ENCODE measurements at regions not wholly inside any gene's neighbourhood (a gene's known extent, or its start where the extent isn't known, plus 50 kb on each side); places are given as distances from the start of the nearest gene placed in this dataset.

DNA sequence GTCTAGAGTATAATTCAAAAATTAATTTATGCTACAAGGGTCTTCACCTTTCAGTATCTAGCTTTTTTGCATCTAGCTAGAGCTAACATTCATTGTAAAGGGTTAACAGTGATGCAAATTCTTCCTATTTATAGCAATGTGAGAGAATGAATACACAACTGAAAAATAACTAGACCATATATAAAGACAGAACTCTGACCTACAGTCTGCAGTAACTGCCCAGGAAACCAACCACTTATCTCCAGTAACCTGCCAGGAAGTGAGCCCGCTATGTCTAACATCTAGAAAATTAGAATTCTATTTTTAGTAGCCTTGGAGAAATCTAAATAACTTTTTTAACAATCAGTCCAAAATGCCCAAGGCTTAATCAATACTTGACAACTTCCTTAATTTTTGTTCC, 1021.9 kb downstream of the LRFN5 start:
- Histone ChIP-seq H3K4me3 (ENCODE audit: low read depth in 2 of 2, low read length in 2 of 2) (no peak overlapping the region), H3K9me3 (ENCODE audit: control insufficient read depth, insufficient read depth, low read depth, low read length) (no peaks in the 10 kb centered on the region), H3K27me3 (ENCODE audit: control insufficient read depth, insufficient read depth, low read length) (no peaks in the 10 kb centered on the region), H3K27ac (ENCODE audit: low read length) (no peak overlapping the region), H3K4me1 (ENCODE audit: control insufficient read depth, insufficient read depth, low read length) (no peaks in the 10 kb centered on the region), H3K36me3 (ENCODE audit: control insufficient read depth, insufficient read depth, low read length) (no peaks in the 10 kb centered on the region)
- BruUV-seq (replicated peaks): no TSS peak
- DNase-seq (ENCODE audit: low read depth, low spot score) (no peak), ATAC-seq (no peak)
- CTCF ChIA-PET: no interaction called here
- POLR2A ChIA-PET: no interaction called here
- in situ Hi-C loops (cut with HindIII; ENCODE audit: low pct_unique_long_range_greater_than_20kb, low sequenced_read_pairs): no loop called here
- intact Hi-C loops (cut with micrococcal nuclease; ENCODE audit: unreplicated experiment): no loop called here
- TF ChIP-seq TCF7L2 (IDR thresholded peaks at IDR 0.05; ENCODE audit: low read depth, low read length): no peak
- TF ChIP-seq POLR2AphosphoS5 (IDR thresholded peaks at IDR 0.05; ENCODE audit: low read depth, low read length): no peak
- no peak for TF ChIP-seq REST (IDR thresholded peaks at IDR 0.05; ENCODE audit: insufficient read depth in 1 of 2, low read depth in 2 of 2, low read length in 1 of 2)
- no peak for TF ChIP-seq CTCF (IDR thresholded peaks at IDR 0.05)
- TF ChIP-seq SIN3A (IDR thresholded peaks at IDR 0.05; ENCODE audit: borderline replicate concordance, insufficient read depth, low read depth, low read length): no peak

- no peaks in the 10 kb centered on the region for H3K36me3 ChIP-seq (ENCODE audit: control insufficient read depth, insufficient read depth, low read length)
- H3K4me3 ChIP-seq (ENCODE audit: low read depth in 2 of 2, low read length in 2 of 2): no peak overlapping the region
- ATAC-seq (no peak), DNase-seq (ENCODE audit: low read depth, low spot score) (no peak)
- H3K4me1 ChIP-seq (ENCODE audit: control insufficient read depth, insufficient read depth, low read length): no peaks in the 10 kb centered on the region
- TF ChIP-seq REST (IDR thresholded peaks at IDR 0.05; ENCODE audit: insufficient read depth in 1 of 2, low read depth in 2 of 2, low read length in 1 of 2): no peak
- no peak for TF ChIP-seq POLR2AphosphoS5 (IDR thresholded peaks at IDR 0.05; ENCODE audit: low read depth, low read length)
- TF ChIP-seq TCF7L2 (IDR thresholded peaks at IDR 0.05; ENCODE audit: low read depth, low read length): no peak
- TF ChIP-seq CTCF (IDR thresholded peaks at IDR 0.05): no peak
- no peak for TF ChIP-seq SIN3A (IDR thresholded peaks at IDR 0.05; ENCODE audit: borderline replicate concordance, insufficient read depth, low read depth, low read length)
- ChIA-PET CTCF (no interaction called here), POLR2A (no interaction called here)
- no TSS peak for BruUV-seq (replicated peaks)
- no peak overlapping the region for H3K27ac ChIP-seq (ENCODE audit: low read length)
- no peaks in the 10 kb centered on the region for H3K27me3 ChIP-seq (ENCODE audit: control insufficient read depth, insufficient read depth, low read length)
- in situ Hi-C loops (cut with HindIII; ENCODE audit: low pct_unique_long_range_greater_than_20kb, low sequenced_read_pairs): no loop called here
- intact Hi-C loops (cut with micrococcal nuclease; ENCODE audit: unreplicated experiment): no loop called here
- no peaks in the 10 kb centered on the region for H3K9me3 ChIP-seq (ENCODE audit: control insufficient read depth, insufficient read depth, low read depth, low read length)
Observed at GRCh38 chr14:42626986-42627385, 1020.3 kb downstream of the LRFN5 start.

Data from Panc1 (cell line).